Pancreas (tissue), 10 donors: ENCODE measurements at regions not wholly inside any gene's neighbourhood (a gene's known extent, or its start where the extent isn't known, plus 50 kb on each side); places are given as distances from the start of the nearest gene placed in this dataset.
"Not testable (repeated sequence)": the region's sequence is repeated elsewhere in the genome, so short reads cannot be mapped to it uniquely, and the experiment has no call there.

Experiments
- ATAC-seq, 4 donors: fragments of 200-7000 bp; cut with Tn5 transposase; one replicate each; pipeline versions ENCODE4 v1.8.0 to v1.9.1; 2020; ENCODE audit warnings: mild to moderate bottlenecking in 4 of 4, moderate library complexity in 4 of 4
- DNase-seq, 6 donors: peaks; one replicate each; pipeline ENCODE4 v3.0.0-alpha.2; 2020
- FAIRE-seq: peaks from 2 replicates; lab custom pipeline; 2012; peaks lifted over from hg19 to GRCh38; lab: Jason Lieb, UNC
- H3K27ac ChIP-seq, 4 donors: fragments of 200-600 bp; sonication (generic); 1 replicate in 3 of 4; 2 replicates in 1 of 4; pipeline versions ENCODE4 v1.5.0 to v1.8.0; 2020
- H3K27me3 ChIP-seq, 4 donors: fragments of 200-600 bp; one replicate each; pipeline ENCODE4 v1.8.0; 2021
- H3K36me3 ChIP-seq, 3 donors: fragments of 200-600 bp; sonication (generic) in 1 of 3; one replicate each; pipeline versions ENCODE4 v1.5.0 to v1.8.0; 2020 to 2021
- H3K4me1 ChIP-seq, 3 donors: fragments of 200-600 bp; one replicate each; pipeline ENCODE4 v1.8.0; 2021
- H3K4me3 ChIP-seq, 4 donors: fragments of 200-600 bp; sonication (generic) in 2 of 4; one replicate each; pipeline versions ENCODE4 v1.5.0 to v1.8.0; 2020 to 2021
- H3K9me3 ChIP-seq, 4 donors: fragments of 200-600 bp; one replicate each; pipeline ENCODE4 v1.8.0; 2021
- WGBS, 2 donors: extraction: QIAGEN DNeasy Blood & Tissue Kit; methylation state at CpG; one replicate each; pipeline ENCODE4 v1.1.7; 2013; 5-methylcytosine and 5-hydroxymethylcytosine counted together
- intact Hi-C, 3 donors: fragments of 100-400 bp; cut with DNase I; formaldehyde crosslinking; loops; one replicate each; pipeline versions ENCODE4 v1.11.1 to v1.14.2; 2022
- TF ChIP-seq, protein P1 (sequence below), 4 donors: fragments of 200-600 bp; sonication (generic) in 3 of 4; IDR thresholded peaks; one replicate each; pipeline versions ENCODE4 v1.5.0 to v1.8.0; 2021; ENCODE audit warnings: antibody characterized with exemption in 4 of 4
- donor health status: healthy with polysubstance abuse.
- donor health status: DM: no; HTN: no; CAD: no; lungs with moderate emphysema.
- donor health status: DM: no; HTN: no; CAD: no.
- donor health status: control.
- donor health status: control.
- donor health status: Bipolar disorder and iron deficiency.
- donor health status: DM: yes; HTN: yes; CAD: no.
- donor health status: DM: no; HTN: no; CAD: no.
- donor health status: DM: no; HTN: no; CAD: no.
- donor health status: DM: yes; HTN: yes; CAD: no.

DNA sequence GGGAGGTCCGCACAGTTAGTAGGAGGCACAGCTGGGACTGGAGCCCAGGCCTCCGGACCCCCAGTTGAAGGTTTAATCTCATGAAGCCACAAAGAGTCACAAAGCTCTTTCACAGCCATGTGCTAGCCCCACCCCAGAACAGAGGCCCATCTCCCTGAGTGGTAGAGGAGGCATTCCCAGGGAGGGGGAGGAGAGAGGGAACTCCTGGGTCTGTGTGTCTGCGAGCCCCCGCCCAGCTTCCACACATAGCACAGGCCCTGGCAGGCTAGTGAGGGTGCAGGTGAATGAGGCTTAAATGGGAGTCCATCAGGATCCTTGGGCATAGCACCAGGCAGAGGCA, 197.8 kb downstream of the MATN1 start:
- TF ChIP-seq, protein P1, sequence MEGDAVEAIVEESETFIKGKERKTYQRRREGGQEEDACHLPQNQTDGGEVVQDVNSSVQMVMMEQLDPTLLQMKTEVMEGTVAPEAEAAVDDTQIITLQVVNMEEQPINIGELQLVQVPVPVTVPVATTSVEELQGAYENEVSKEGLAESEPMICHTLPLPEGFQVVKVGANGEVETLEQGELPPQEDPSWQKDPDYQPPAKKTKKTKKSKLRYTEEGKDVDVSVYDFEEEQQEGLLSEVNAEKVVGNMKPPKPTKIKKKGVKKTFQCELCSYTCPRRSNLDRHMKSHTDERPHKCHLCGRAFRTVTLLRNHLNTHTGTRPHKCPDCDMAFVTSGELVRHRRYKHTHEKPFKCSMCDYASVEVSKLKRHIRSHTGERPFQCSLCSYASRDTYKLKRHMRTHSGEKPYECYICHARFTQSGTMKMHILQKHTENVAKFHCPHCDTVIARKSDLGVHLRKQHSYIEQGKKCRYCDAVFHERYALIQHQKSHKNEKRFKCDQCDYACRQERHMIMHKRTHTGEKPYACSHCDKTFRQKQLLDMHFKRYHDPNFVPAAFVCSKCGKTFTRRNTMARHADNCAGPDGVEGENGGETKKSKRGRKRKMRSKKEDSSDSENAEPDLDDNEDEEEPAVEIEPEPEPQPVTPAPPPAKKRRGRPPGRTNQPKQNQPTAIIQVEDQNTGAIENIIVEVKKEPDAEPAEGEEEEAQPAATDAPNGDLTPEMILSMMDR (IDR thresholded peaks at IDR 0.05), result no peak
- H3K9me3 ChIP-seq, result no peaks in the 10 kb centered on the region
- DNase-seq (peak in 1 of 6 donors; percentile 0), FAIRE-seq (no peak), ATAC-seq (no peak)
- H3K27ac ChIP-seq, result no peak overlapping the region
- H3K36me3 ChIP-seq, result no peaks in the 10 kb centered on the region
- H3K4me3 ChIP-seq, result no peak overlapping the region
- H3K4me1 ChIP-seq, result no peaks in the 10 kb centered on the region
- intact Hi-C loops, result no loop called here
- no peaks in the 10 kb centered on the region for H3K27me3 ChIP-seq
- WGBS, 2 donors, result 77 to 84% methylated on average over 4 of the region's 4 CpGs

DNA sequence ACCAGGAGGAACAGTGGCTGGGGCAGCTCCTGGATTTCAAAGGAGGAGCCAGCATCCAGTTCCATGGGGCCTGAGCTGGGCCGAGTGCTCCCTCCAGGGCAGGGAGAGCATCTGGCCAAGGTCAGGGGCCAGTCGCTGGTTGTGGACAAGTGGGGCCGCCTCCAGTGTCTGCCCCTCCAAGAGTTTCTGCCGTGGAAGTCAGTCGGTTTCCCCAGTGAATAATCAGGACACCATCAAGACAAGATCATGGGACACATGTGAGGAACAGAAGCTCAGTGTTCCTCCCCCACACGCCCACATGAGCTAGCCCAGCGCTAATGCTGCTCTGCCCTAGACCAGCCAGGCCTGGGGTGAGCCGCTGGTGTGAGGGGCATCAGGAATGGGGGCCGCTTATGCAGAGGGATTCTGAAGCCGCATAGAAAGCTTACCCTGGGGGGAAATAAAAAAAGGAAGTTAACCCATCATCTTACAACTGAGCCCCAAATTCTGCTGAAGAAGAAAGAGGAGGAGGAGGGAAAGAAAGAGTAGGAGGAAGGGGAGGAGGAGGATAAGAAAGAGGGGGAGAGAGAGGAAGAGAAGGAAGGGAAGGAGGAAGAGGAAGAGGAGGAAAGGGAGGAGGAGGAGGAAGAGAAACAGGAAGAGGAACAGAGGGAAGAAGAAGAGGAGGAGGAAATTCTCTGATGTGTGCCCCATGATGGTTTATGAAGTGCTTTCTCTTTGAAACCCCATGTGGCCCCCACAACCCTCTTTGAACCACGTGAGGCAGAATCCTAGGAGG, 198.4 kb downstream of the MATN1 start:
- FAIRE-seq (no peak), ATAC-seq (no peak)
- TF ChIP-seq, protein P1 (IDR thresholded peaks at IDR 0.05), result no peak

DNA sequence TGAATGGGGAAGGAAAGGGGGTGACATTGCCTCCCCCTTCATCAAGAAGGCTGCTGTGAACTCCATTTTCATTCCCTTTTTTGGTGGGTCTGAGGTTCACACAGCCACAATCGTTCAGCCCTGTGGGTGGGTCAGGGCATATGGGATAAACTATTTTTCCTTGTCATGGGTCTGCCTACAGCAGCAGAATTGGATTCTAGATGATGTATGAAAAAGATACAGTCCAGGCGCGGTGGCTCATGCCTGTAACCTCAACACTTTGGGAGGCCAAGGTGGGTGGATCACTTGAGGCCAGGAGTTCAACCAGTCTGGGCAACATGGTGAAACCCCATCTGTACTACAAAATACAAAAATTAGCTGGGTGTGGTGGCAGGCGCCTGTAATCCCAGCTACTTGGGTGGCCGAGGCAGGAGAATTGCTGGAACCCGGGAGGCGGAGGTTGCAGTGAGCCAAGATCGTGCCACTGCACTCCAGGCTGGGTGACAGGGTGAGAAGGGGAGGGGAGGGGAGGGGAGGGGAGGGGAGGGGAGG, 199.3 kb downstream of the MATN1 start:
- intact Hi-C loops, H3K9me3 ChIP-seq, H3K27me3 ChIP-seq, H3K4me1 ChIP-seq, ATAC-seq, H3K36me3 ChIP-seq, H3K4me3 ChIP-seq, FAIRE-seq, H3K27ac ChIP-seq: not testable (repeated sequence)
- WGBS, 2 donors, result 82 to 87% methylated on average over 5 to 7 of the region's 8 CpGs
- DNase-seq, result peak in 1 of 6 donors; percentile 7

More for the DNA sequence above, 198.4 kb downstream of the MATN1 start:
- H3K4me3 ChIP-seq, result no peak overlapping the region
- no peaks in the 10 kb centered on the region for H3K4me1 ChIP-seq
- H3K27me3 ChIP-seq, result no peaks in the 10 kb centered on the region
- 55 to 77% methylated on average over 11 of the region's 11 CpGs for WGBS, 2 donors
- H3K9me3 ChIP-seq, result no peaks in the 10 kb centered on the region
- intact Hi-C loops, result no loop called here
- no peak overlapping the region for H3K27ac ChIP-seq
- no peaks in the 10 kb centered on the region for H3K36me3 ChIP-seq
- DNase-seq, result peak in 2 of 6 donors; percentile 8 to 32

DNA sequence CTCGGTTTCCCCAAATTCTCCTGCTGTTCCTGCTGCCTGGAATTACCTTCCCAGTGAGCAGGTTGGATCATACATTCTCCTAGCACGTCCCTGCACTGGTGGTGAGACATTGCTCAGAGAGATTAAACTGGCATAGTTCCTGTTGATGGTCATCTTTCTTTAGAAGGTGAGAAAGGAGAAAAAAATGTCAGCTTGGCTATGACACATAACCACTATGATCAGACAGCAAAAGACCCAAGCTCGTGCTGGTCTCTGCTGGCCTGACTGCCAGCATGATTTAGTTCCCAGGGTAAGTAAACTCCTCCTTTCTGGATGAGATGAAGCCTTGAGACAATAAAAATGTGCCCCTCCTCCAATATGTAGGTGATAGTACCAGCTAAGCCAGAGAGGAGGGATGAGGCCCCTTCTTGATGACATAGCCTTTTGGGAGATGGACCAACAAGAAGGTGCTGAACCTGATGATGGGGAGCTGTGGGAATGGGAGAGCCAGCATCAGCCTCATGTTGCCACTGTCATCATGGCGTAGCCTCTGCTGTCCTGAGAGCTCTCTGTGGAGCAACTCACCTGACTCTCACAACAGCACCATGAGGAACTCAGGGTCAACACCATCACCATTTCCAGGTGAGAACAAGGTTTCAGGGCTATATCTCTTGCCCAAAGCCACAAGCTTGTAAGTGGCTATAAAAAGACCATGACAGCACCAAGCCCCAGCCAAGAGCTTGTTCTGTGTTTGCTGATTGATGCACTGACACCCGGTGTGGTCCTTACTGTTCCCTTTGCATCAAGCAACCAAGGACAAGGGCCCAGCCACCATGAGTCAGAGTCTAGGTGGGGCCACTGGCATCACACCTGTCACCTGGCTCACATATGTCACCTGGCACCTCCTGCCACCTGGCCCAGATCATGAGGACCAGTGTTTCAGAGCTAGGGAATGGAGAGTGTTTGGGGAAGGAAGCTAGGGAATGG, 200.0 kb downstream of the MATN1 start:
- WGBS, 2 donors, result 68 to 73% methylated on average over 5 of the region's 5 CpGs
- Histone ChIP-seq H3K9me3 (no peaks in the 10 kb centered on the region), H3K27ac (no peak overlapping the region), H3K4me1 (no peaks in the 10 kb centered on the region), H3K27me3 (no peaks in the 10 kb centered on the region), H3K4me3 (no peak overlapping the region), H3K36me3 (no peaks in the 10 kb centered on the region)
- FAIRE-seq (no peak), ATAC-seq (no peak), DNase-seq (peak in 1 of 6 donors; percentile 7)
- TF ChIP-seq, protein P1 (IDR thresholded peaks at IDR 0.05), result no peak
- intact Hi-C loops, result no loop called here
